GM12874 (cell line): ENCODE measurements at regions not wholly inside any gene's neighbourhood (a gene's known extent, or its start where the extent isn't known, plus 50 kb on each side); places are given as distances from the start of the nearest gene placed in this dataset.

Experiments used
- CTCF ChIP-seq: IDR thresholded peaks from 2 replicates; pipeline ENCODE4 v1.5.1; 2011; ENCODE audit warnings: low read depth, mild to moderate bottlenecking, control low read depth, low read length, moderate library complexity; ENCODE audit not compliant: insufficient read depth

GRCh38 chr11:87675993-87676392 is 499.2 kb downstream of the RAB38 start:
- no peak for TF ChIP-seq CTCF

GRCh38 chr11:87666730-87667129 is 508.5 kb downstream of the RAB38 start:
- no peak for TF ChIP-seq CTCF

GRCh38 chr11:87662287-87662686 is 513.0 kb downstream of the RAB38 start:
- no peak for TF ChIP-seq CTCF

GRCh38 chr11:87660926-87661660 is 514.1 kb downstream of the RAB38 start:
- TF ChIP-seq CTCF: no peak

GRCh38 chr11:87659807-87660206 is 515.4 kb downstream of the RAB38 start:
- TF ChIP-seq CTCF: no peak

GRCh38 chr11:87645626-87646025 is 529.6 kb downstream of the RAB38 start:
- TF ChIP-seq CTCF: no peak

GRCh38 chr11:87639753-87640364 is 535.4 kb downstream of the RAB38 start:
- TF ChIP-seq CTCF: no peak
